ENCODE measurements at regions not wholly inside any gene's neighbourhood (a gene's known extent, or its start where the extent isn't known, plus 50 kb on each side); places are given as distances from the start of the nearest gene placed in this dataset.

DNA sequence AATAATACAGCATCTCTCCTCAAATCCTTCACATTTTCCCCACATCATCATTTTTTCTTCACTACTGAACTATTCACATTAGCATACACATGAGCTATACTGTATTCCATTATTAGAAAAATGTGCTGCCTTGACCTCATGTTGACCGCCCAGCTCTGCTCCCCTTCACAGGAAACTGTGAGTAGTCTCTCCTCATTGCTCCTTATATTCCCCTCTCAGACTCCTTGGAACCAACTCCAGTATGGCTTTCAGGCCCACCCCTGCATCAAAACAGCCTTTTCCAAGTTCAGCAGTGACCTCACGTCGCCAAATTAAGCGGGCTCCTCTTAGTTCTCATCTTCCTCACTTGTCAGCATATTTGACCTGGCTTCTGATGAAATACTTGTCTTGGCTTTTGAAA lies 59.2 kb upstream of the SPAG17 start:
- Histone ChIP-seq H2BK15ac (ENCODE audit: low read depth, low read length) (no peak overlapping the region), H2BK20ac (ENCODE audit: low read depth, low read length) (no peak overlapping the region), H3K79me1 (ENCODE audit: low read depth in 1 of 2, low read length in 2 of 2) (no peaks in the 10 kb centered on the region), H2AK5ac (ENCODE audit: low read depth, low read length) (no peak overlapping the region), H3K9ac (ENCODE audit: low read depth, low read length) (no peak overlapping the region), H2BK5ac (ENCODE audit: low read depth, low read length, poor library complexity, severe bottlenecking) (no peak overlapping the region), H4K91ac (ENCODE audit: insufficient read depth, low read depth, low read length) (no peak overlapping the region), H3K23ac (ENCODE audit: low read depth, low read length) (no peak overlapping the region), H3K27ac (ENCODE audit: insufficient read depth, low read length) (no peak overlapping the region), H2BK120ac (ENCODE audit: low read depth, low read length) (no peak overlapping the region), H4K8ac (ENCODE audit: low read depth in 2 of 2, low read length in 2 of 2) (no peak overlapping the region), H4K5ac (ENCODE audit: low read depth, low read length) (no peak overlapping the region), H4K20me1 (ENCODE audit: insufficient read depth, low read length) (no peaks in the 10 kb centered on the region), H3K36me3 (ENCODE audit: control insufficient read depth, insufficient read depth, low read length) (no peaks in the 10 kb centered on the region), H3K9me3 (ENCODE audit: control insufficient read depth, insufficient read depth, low read length) (no peaks in the 10 kb centered on the region), H2AK9ac (replicated peaks; ENCODE audit: low read depth, low read length, poor library complexity) (no peak overlapping the region), H3K27me3 (ENCODE audit: control insufficient read depth, insufficient read depth, low read length) (no peaks in the 10 kb centered on the region; the same call in 1 of the 2 replicates), H3K4me3 (ENCODE audit: insufficient read depth, low read depth, low read length) (no peak overlapping the region), H3K4me2 (ENCODE audit: low read depth, low read length) (no peak overlapping the region), H3K14ac (replicated peaks; ENCODE audit: low read depth, low read length) (no peak overlapping the region), H3K18ac (ENCODE audit: low read depth, low read length) (no peak overlapping the region), H2AFZ (replicated peaks; ENCODE audit: low read length, poor library complexity) (no peak overlapping the region), H3K56ac (ENCODE audit: extremely low read depth, insufficient read depth, low read length) (no peak overlapping the region), H3K4me1 (ENCODE audit: control insufficient read depth, insufficient read depth, low read length) (no peaks in the 10 kb centered on the region), H3K9me1 (ENCODE audit: insufficient read depth, low read length) (no peaks in the 10 kb centered on the region), H3K4ac (ENCODE audit: low read depth, low read length) (no peak overlapping the region)
- DNase-seq (no peak), ATAC-seq (ENCODE audit: low read depth) (no peak)
- ChIA-PET CTCF (no interaction called here), POLR2A (ENCODE audit: unreplicated experiment) (no interaction called here)
- dilution Hi-C loops (cut with HindIII; ENCODE audit: low sequenced_read_pairs, unreplicated experiment), result no loop called here
- intact Hi-C loops (cut with micrococcal nuclease), result loop anchor here (2.0 to 10.0 kb wide), 2 partner anchors 61 to 169 kb away; no protein-coding TSS in a partner anchor
- in situ Hi-C loops (cut with MboI; ENCODE audit: low sequenced_read_pairs), result no loop called here
- no CpG with 5 or more reads among the region's 4 CpGs for WGBS, 2 experiments (ENCODE audit: extremely low coverage in 2 of 2, insufficient read length in 1 of 2)
- BruUV-seq (replicated peaks), result no TSS peak
- no peak for TF ChIP-seq RFX5 (IDR thresholded peaks at IDR 0.05; ENCODE audit: low read depth, low read length)
- no peak for TF ChIP-seq MXI1 (IDR thresholded peaks at IDR 0.05; ENCODE audit: borderline replicate concordance, low read depth, low read length)
- TF ChIP-seq POLR2A (IDR thresholded peaks at IDR 0.05; ENCODE audit: low read depth, low read length), result no peak
- no peak for TF ChIP-seq SMC3 (IDR thresholded peaks at IDR 0.05; ENCODE audit: low read depth, low read length)
- no peak for TF ChIP-seq CEBPB (IDR thresholded peaks at IDR 0.05; ENCODE audit: low read depth, low read length)
- TF ChIP-seq MAZ (IDR thresholded peaks at IDR 0.05; ENCODE audit: borderline replicate concordance, low read depth, low read length), result no peak
- TF ChIP-seq, protein P1, sequence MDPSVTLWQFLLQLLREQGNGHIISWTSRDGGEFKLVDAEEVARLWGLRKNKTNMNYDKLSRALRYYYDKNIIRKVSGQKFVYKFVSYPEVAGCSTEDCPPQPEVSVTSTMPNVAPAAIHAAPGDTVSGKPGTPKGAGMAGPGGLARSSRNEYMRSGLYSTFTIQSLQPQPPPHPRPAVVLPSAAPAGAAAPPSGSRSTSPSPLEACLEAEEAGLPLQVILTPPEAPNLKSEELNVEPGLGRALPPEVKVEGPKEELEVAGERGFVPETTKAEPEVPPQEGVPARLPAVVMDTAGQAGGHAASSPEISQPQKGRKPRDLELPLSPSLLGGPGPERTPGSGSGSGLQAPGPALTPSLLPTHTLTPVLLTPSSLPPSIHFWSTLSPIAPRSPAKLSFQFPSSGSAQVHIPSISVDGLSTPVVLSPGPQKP (IDR thresholded peaks at IDR 0.05; ENCODE audit: borderline replicate concordance, low read depth, low read length), result no peak
- TF ChIP-seq, protein P2, sequence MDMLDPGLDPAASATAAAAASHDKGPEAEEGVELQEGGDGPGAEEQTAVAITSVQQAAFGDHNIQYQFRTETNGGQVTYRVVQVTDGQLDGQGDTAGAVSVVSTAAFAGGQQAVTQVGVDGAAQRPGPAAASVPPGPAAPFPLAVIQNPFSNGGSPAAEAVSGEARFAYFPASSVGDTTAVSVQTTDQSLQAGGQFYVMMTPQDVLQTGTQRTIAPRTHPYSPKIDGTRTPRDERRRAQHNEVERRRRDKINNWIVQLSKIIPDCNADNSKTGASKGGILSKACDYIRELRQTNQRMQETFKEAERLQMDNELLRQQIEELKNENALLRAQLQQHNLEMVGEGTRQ (IDR thresholded peaks at IDR 0.05; ENCODE audit: low read depth, low read length), result no peak
- no peak for TF ChIP-seq FOS (IDR thresholded peaks at IDR 0.05; ENCODE audit: low read depth, low read length)
- TF ChIP-seq RCOR1 (IDR thresholded peaks at IDR 0.05; ENCODE audit: insufficient replicate concordance, low read length), result no peak
- TF ChIP-seq MAFK (IDR thresholded peaks at IDR 0.05; ENCODE audit: low read depth, low read length), result no peak
- TF ChIP-seq RAD21 (IDR thresholded peaks at IDR 0.05; ENCODE audit: low read length), result no peak
- no peak for TF ChIP-seq NFE2L2 (IDR thresholded peaks at IDR 0.05; ENCODE audit: low read depth, low read length)
- no peak for TF ChIP-seq BHLHE40 (IDR thresholded peaks at IDR 0.05; ENCODE audit: low read depth, low read length)
- TF ChIP-seq, protein P3, sequence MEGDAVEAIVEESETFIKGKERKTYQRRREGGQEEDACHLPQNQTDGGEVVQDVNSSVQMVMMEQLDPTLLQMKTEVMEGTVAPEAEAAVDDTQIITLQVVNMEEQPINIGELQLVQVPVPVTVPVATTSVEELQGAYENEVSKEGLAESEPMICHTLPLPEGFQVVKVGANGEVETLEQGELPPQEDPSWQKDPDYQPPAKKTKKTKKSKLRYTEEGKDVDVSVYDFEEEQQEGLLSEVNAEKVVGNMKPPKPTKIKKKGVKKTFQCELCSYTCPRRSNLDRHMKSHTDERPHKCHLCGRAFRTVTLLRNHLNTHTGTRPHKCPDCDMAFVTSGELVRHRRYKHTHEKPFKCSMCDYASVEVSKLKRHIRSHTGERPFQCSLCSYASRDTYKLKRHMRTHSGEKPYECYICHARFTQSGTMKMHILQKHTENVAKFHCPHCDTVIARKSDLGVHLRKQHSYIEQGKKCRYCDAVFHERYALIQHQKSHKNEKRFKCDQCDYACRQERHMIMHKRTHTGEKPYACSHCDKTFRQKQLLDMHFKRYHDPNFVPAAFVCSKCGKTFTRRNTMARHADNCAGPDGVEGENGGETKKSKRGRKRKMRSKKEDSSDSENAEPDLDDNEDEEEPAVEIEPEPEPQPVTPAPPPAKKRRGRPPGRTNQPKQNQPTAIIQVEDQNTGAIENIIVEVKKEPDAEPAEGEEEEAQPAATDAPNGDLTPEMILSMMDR (conservative IDR thresholded peaks at IDR 0.05; ENCODE audit: low read depth, low read length), result no peak
- TF ChIP-seq CHD1 (IDR thresholded peaks at IDR 0.05; ENCODE audit: low read depth, low read length), result no peak
